Smooth muscle cell of the brain vasculature (primary cell): ENCODE measurements at regions not wholly inside any gene's neighbourhood (a gene's known extent, or its start where the extent isn't known, plus 50 kb on each side); places are given as distances from the start of the nearest gene placed in this dataset.
"Not testable (repeated sequence)": the region's sequence is repeated elsewhere in the genome, so short reads cannot be mapped to it uniquely, and the experiment has no call there.

Experiments used
- DNase-seq: peaks from one replicate; pipeline ENCODE4 v3.0.0-alpha.2; 2012; ENCODE audit warnings: low read depth, low spot score

DNA sequence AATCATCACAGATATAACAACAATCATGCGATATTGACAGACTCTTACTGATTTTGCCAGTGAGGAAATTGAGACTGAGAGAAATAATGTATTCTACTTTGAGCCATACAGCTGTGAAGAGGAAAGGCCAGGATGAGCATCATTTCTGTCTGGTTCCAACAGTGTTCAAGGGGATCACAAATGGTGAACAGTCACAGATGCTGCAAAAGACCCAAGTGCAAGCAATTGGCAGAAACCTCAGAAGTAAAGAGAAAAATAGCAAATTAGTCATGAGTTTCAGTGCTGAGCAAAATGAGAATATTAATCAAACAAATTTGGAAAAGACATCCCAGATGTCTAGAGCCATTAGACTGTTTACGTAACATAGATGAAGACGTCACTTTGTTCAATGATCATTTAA, 114.1 kb downstream of the RAB38 start:
- no peak for DNase-seq

GRCh38 chr11:88059326-88059725, 115.9 kb downstream of the RAB38 start:
- DNase-seq, result no peak

DNA sequence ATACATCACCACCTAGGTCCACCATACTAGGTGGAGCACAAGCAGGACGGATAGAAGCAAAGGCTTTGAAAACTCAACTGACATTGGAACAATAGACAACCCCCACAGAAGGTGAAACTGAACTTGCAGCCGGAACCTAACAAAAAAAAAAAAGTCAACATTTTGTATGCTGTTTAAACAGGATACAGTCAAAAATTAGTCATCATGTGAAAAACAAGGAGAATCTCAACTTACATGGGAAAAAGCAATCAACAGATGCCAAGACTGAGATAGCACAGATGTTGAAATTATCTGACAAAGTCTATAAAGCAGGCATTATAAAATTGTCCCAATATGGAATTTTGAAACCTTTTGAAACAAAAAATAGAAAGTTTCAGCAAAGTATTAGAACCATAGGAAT, 123.8 kb downstream of the RAB38 start:
- no peak for DNase-seq

DNA sequence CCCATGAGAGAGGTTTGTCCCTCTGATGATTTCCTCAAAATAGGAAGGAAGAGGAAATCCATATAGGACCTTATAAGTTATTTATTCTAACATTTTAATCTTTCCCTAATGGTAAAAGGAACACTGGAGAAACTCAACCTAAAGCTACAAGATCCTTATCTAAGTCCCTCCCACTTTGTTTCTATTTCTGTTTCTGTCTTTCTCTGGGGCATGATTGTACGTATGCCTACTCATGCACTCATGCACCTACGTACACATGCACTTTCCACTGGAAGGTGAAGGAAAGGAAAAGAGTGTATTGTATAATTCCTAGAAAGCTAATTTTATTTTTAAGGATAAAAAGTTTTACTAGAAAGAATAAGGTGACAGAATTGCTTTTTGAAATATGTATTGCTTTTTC, 125.0 kb downstream of the RAB38 start:
- no peak for DNase-seq

DNA sequence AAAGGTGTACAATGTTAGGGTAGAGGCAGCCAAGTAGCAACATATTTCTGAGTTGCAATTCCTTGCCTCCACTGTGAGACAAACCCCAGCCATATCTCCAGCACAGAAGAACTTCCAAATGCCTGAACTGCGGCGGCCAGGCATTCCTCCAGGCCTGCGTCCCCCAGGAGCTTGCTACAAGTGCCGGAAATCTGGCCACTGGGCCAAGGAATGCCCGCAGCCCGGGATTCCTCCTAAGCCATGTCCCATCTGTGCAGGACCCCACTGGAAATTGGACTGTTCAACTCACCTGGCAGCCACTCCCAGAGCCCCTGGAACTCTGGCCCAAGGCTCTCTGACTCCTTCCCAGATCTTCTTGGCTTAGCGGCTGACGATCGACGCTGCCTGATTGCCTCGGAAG, 130.0 kb downstream of the RAB38 start:
- DNase-seq, result not testable (repeated sequence)

DNA sequence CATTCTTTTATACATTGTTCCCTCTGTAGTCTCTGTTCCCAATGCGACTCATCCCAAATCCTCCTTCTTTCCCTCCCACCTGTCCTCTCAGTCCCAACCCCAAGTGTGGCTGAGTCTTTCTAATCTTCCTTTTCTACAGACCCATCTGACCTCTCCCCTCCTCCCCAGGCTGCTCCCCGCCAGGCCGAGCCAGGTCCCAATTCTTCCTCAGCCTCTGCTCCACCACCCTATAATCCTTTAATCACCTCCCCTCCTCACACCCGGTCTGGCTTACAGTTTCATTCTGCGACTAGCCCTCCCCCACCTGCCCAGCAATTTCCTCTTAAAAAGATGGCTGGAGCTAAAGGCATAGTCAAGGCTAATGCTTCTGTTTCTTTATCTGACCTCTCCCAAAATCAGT, 130.6 kb downstream of the RAB38 start:
- not testable (repeated sequence) for DNase-seq

- no peak for DNase-seq
Measured at GRCh38 chr11:88043149-88043548, 132.1 kb downstream of the RAB38 start.

DNA sequence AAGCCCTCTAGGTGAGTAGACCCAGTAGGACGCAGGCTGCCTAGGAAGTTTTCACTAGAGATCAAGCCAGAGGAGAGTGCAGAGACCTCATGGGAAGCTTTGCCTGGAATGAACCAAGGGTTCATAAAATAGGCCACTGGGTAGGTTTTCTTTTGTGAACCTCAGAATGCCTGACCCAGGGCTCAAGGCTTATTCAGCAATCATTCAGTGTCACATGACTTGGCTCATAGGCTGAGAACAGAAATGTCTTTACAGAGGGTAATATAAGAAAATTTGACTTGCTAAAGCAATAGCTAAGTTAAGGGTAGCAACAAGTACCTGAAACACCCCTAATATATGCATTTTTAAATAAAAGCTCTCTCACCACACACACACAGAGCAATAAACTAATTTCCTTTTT, 132.6 kb downstream of the RAB38 start:
- DNase-seq, result no peak

GRCh38 chr11:88042238-88042637, 133.0 kb downstream of the RAB38 start:
- DNase-seq, result no peak

DNA sequence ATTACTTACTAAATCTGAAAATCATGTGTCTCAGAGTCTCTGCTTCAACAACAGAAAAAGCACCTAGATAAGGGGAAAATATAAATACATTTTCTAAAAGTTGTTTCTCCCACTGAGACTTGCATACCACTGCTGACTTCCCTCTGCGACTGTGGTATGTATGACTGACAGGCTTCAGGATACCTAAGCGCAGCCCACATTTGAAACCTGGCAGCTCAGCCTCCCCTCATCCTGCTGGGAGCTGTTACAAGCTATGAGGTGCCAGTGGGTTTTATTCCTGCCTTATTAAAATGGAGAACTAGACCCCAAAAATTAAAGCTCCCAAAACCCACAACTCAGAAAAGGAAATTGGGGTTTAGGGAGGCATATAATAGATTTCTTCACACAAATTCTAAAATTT, 133.6 kb downstream of the RAB38 start:
- no peak for DNase-seq

DNA sequence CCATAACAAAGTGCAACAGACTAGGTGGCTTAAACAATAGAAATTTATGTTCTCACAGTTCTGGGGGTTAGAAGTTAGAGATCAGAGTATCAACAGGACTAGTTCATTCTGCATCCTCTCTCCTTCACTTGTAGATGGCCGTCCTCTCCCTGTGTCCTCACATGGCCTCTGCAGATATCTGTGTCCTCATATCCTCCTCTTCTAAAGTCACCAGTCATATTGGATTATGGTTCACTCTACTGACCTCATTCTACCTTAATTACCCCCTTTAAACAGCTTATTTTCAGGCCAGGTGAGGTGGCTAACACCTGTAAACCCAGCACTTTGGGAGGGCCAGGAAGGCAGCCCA, 135.1 kb downstream of the RAB38 start:
- DNase-seq, result no peak

GRCh38 chr11:88039476-88040147, 135.6 kb downstream of the RAB38 start:
- DNase-seq, result no peak

DNA sequence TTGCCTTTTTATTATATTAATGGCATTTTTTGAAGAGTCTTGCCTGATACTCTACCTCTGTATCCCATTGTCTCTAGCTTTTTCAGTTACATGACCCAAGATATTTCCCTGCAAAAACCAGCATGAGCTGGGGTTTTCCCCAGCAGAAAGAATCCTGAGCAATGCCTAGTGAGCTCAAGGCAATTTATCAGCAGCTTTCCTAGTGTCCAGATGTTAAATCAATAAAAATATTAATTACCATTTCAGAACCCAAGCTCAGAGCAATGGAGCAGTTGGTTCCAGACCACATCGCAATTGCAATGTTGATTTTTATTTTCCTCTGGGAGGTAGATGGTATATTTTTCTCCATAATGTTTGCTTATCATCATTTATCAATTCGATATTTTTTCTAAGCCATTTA, 137.2 kb downstream of the RAB38 start:
- DNase-seq, result no peak

- no peak for DNase-seq
Measured at GRCh38 chr11:88036701-88037100, 138.5 kb downstream of the RAB38 start.

DNA sequence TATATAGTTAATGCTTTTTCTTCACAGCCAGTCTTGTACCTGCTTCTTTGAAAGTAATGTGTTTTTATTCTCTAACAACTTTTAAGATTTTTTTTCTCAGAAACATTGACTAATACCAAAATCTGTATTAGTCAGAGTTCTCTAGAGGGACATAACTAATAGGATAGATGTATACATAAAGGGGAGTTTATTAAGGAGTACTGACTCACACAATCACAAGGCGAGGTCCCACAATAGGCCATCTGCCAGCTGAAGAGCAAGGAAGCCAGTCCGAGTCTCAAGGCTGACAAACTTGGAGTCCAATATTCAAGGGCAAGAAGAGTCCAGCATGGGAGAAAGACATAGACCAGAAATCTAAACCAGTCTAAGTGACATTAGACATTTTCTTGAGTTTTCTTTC, 140.0 kb downstream of the RAB38 start:
- no peak for DNase-seq

DNA sequence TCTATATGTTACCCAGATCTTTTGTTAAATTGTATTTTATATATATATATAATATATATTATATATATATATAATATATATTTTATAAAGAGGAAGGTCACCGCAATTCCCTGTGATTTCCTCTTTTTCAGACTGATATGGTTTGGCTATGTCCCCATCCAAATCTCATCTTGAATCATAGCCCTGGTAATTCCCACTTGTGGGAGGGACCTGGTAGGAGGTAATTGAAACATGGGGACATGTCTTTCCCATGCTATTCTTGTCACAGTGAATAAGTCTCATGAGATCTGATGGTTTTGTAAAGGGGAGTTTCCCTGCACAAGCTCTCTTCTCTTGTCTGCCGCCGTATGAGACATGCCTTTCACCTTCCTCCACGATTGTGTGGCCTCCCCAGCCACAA, 157.6 kb downstream of the RAB38 start:
- DNase-seq, result no peak

DNA sequence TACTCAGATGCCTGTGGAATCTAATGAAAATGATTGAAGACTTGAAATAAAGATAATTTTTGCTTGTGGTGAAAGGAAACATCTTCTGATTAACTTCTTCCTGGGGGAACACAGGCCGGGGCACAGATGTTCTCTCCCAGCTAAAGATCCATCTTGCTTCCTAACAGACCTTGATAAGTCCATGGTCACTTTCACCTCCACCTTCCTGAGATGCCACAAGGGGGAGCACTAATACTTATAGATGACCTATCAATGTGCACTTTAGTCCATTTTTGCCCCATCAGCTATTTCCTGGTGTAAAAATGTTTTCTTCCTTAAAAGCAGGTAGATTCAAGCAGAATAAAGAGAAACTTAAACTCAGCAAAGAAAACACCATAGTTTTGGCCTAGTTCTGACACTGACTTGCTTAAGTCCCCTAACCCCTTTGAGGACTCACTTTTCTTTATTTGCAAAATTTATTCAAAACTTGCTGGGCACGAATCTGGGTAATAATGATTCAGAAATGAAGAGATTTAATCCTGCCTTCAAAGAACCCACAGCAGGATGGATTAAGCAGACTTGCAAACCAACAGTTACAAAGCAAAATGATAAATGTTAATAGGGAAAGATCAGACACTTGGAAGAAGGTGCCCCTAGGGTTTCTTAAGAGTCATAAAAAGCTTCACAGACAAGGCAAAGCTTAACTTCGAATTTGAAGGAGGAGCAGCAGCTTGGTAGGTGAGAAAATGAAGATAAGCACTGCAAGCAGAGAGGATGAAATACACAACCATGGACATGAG, 158.7 kb downstream of the RAB38 start:
- DNase-seq, result peak; percentile 62

DNA sequence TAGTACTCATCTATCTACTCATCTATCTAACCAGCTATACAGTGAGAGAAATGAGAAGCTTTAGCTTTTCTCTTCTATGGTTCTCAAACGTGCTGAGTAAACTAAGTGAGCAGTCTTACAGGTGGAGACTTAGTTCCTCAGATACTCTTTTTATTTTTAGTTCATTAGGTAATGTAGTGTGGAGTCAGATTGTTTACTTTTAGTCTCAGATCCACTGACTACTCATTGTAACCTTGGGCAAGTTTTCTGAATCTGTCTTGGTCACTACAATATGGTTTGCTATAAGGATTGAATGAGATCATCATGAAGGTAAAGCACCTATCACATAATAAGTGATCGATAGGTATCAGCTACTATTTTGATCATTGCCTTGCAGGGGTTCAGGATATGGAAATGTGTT, 160.1 kb downstream of the RAB38 start:
- DNase-seq, result no peak

DNA sequence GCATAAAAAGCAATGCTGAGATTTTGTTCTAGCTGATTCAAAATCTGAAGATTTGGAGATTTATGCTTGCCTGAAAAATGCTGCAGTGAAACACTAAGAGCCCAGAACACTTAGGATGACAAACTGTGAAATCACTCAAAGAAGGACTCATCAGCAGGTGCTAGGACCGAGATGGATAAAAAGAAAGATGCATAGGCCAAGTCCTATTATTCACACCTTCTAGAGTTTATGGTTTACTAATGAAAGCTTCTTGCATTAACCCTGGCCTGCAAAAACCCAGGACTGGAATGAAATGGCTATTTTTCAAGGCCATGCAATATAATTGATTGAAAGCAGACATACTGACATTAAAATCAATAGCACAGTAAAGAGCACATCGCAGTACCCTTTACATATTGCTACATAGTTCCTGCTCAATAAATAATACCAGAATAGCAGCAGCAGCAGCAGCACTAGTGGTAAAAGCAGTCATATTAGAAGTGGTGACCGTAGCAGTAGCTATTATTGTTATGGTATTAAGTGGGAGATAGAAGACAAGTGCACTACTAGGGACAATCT, 161.7 kb downstream of the RAB38 start:
- no peak for DNase-seq

GRCh38 chr11:88012456-88012855, 162.8 kb downstream of the RAB38 start:
- no peak for DNase-seq

DNA sequence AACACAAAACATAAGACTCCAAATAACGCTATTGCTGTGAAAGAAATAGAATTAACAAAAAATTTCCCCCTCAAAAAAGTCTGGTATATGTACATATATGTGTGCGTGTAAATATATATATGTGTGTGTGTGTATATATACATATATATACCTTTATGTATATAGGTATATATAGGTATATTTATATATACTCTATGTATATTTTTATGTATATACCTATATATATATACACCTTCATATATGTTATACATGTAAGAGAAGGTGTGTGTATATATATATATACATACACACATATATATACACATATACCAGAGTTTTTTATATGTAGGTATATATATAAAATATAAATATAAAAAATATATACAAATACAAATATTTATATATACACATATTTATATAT, 199.2 kb downstream of the RAB38 start:
- DNase-seq, result no peak

GRCh38 chr11:87974797-87975196, 200.4 kb downstream of the RAB38 start:
- no peak for DNase-seq

DNA sequence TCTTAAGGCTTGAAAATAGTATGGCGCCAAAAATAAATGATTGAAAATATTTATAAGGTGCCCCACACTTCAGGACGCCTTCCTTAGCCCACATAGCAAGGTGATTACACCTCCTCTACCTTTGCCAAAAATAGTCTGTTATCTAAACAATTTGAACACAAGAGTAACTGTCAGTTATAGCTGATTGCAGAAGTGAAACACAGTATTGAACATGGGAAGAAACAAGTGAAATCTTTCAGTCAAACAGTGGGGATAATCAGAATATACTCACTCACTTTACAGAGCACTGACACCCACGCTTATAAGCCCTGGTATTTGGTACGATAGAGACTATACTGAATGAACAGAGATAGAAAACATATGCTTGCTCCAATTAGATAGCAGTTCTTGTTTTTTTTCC, 203.1 kb downstream of the RAB38 start:
- no peak for DNase-seq
